NCI-H82 (cell line): ENCODE measurements at regions not wholly inside any gene's neighbourhood (a gene's known extent, or its start where the extent isn't known, plus 50 kb on each side); places are given as distances from the start of the nearest gene placed in this dataset.

ENCODE experiments used
- DNase-seq: peaks from one replicate; lab custom pipeline; 2025; lab: John Stamatoyannopoulos, UW

DNA sequence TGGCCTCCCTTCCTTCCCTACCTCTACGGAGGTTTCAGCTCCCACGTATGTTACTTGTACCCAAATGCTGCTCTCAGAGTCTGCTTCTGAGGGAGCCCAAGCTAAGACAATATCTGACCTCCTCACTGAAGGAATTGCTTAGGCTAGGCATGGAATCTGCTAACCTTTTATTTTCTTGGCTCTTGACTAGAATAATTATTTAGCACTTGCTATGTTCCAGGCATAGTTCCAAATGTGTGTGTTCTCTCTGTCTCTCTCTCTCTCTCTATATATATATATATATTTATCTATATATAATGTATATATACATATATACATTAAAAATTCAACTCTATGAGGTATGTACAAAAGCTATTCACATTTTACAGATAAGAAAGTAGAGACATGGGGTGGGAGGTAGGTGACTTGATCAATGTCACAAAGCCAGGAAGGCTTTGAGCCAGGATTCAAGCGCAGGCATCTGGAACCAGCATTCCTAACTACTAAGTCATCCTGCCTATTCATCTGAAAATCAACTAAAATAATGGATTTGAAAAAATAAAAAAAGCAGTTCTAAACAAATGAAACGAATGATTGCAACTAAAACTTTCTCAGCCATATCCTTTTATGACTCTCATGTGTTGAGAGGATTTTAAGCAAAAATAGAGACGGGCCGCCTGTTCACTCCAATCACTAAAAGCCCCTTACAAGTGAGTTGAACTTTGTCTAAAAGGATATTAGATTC is 189.7 kb upstream of the JAG1 start:
- DNase-seq, result no peak

DNA sequence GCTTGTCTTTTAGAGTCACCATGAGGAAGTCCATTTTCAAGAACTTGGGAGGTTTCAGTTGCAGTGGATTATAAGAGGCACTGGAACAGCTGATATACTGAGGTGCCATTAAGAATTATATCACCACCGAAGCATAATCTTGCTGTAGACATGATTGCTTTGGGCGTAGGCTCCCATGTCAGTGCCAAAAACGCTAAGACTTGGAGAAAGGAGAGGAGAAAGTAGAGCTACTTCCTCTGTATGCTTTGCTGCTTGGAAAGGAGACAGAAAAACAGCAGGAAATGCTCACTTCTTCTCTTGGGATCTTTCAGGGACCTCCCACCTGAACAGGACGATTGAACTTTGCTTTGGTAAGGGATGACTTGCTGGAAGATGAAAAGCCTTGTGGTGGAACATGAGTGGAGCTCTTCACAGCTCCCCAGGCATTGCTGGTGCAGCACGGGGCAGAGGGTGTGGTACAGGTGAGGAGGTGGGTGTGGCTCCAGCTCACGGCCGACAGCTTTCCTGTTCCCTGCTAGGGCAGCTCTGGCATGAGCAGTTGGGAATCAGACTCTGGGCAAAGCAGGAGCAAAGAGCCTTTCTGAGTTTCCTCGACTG is 190.4 kb upstream of the JAG1 start:
- DNase-seq, result no peak

DNA sequence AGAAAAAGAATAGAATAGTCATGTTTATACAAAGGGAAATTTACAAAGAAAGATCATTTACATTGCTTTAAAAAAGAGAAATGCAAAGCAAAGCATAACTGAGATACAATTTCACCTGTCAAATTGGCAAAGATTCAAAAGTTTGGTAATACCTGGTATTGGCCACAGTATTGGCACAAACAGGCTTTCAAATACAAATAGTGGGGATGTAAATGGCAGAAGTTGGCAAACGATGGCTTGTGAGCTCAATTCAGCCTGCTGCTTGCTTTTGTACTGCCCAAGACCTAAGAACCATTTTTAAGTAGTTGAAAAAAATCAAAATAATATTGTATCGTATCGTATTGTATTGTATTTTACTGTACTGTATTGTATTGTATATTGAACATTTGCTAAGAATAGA is 194.5 kb upstream of the JAG1 start:
- DNase-seq, result no peak

DNA sequence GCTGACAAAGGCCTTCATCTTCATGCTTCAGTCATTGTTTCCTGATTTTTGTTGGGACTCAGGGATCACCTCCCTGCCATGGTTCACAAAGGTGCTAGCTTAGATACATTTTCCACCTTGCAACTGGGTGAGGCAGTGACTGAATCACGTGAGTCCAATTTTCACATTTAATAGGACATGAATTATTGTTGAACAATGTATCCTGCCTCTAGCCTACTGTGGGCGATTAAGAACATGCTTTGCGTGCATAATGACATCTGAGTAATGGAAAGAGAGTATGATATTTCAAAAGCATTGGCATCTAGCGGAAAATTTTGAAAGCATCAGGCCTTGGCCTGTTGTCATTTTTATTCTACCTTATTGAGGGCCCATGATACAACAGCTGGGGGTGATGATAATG is 199.2 kb upstream of the JAG1 start:
- no peak for DNase-seq

DNA sequence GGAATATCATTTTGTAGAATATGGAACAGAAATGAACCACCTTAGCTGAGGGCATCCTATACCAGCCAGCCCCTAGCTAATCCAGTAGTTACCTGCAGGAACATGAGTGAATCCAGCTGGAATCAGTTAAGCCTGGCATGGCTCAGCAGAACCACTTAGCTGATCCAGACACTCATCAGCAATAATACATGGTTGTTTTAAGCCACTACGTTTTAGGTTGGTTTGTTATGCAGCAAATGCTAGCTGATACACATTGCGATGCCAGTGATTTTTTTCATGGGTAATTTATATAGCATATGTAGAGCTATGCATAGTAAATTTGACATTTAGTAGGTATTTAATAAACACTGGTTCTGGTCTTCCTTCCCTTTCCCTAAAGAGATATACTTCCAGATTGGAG is 201.9 kb upstream of the JAG1 start:
- DNase-seq, result no peak

DNA sequence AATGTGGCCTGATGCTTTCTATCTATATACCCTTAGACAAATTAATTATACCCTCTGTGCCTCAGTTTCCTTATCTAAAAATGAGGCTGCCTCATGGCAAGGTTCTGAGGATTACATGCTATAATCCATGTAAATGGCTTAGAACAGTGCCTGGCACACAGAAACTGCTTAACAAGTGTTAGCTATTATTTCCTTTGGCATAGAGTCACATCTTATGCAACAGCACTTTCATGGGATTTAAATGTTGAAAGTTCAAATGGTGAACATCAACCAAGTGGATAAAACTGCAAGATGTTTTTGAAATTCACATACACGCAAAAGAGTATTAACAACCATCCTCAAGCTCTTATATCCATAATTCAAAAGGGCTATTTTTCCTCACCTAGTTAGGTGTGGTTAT is 202.8 kb upstream of the JAG1 start:
- DNase-seq, result no peak

DNA sequence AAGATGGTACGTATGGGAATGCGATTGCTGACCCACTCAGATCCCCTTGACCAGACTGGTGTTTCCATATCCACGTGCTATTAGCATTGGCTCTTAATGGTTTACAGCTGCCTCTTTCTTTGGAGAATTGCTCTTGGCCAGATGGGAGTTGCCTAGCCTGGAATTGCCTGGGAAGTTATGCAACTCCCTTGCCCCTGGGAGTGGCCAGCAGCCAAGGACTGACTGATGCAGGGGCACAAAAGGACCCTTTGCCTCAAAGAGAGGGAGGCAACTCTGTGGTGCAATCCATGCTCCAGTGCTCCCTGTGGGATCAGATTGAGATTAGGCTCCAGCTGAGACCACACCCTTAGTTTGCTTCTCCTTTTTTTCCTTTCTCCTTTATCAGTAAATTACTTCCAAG is 203.5 kb upstream of the JAG1 start:
- no peak for DNase-seq

DNA sequence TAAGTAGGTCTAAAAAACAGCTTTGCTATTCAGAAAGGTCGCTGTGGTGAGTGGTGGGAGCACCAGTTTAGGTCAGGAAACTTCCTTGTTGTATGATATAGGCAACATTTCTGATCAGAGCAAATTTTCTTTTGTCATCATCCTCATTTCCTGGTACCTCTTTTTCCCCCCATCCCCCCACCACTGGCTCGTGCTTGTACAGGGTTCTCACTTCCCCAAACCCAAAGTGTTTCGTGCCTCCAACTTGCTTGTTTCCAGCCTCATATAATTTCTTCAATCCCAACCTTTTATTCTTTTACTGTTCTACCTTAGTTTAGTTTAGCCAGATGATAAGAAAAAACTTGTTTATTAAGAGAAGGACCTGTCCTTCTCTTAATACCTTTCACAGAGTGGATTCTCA is 209.4 kb upstream of the JAG1 start:
- no peak for DNase-seq

DNA sequence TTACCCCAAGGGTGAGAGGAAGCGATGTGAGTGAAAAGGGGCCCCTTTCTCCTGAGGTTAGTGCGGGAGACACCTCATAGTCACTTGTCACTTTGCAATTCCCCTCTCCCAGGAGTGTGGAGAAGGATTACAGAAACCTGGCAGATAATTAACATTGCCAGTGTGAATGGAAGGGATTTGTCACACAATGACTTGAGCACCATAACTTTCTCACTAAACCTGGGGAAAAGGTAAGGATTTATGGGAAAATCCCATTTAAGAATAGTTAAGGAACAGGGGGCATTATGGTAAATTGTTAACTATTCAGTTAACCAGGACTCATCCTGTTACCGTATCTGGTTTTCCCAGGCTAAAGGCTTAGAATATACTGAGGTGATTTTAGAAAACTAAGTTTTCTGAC is 219.5 kb upstream of the JAG1 start:
- no peak for DNase-seq

DNA sequence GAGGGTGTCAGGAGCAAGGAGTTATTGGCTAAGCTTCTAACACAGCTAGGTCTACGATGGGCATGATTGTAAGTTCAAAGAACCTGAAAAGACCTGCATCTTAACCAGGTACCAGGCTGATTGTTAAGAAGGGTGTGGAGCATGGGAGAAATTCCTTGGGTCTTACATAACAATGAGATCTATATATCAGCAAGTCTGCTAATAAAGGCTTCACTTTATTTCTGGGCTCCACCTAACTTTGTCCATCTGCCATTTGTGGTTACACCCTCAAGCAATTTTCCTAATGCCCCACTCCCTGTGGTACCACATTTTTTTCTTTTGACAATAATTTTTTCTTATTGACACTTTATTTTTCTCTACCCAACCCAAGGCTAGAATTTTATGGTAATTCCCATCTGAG is 223.5 kb upstream of the JAG1 start:
- no peak for DNase-seq

DNA sequence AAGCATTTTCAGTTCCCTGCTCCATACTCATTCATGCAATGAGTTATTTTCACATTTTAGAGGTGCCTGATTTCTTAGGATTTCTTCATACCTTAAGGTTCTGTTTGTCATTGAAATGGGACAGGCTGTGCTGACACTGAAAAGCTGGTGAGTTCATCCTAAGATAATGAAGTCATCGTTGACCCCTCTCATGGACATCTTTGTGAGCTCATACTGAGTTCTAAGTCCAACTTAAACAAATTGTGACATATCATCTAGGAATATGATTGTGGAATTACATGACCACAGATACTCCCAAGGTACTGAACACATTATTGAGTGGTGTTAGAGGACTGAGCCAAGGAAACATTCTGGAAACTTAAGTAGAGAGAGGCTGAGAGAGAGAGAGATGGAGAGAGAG is 224.8 kb upstream of the JAG1 start:
- DNase-seq, result no peak

DNA sequence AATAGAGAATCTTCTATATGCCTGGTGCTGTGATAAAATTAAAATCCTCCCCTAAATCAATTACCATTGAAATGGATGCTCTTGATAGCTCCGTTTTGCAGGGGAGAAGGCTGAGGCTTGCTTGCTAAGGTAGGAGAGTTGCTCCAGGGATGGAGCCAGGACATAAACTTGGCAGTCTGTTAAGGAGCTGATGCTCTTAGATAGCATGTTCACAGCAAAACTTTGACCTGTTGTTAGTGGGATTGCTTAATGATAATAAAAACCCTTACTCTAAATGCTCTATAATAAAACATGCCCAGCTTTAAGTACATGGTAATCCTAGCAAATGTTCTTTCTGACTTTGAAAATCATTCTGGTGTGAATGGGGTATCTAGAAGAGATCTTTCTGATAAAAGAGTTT is 228.4 kb upstream of the JAG1 start:
- no peak for DNase-seq

DNA sequence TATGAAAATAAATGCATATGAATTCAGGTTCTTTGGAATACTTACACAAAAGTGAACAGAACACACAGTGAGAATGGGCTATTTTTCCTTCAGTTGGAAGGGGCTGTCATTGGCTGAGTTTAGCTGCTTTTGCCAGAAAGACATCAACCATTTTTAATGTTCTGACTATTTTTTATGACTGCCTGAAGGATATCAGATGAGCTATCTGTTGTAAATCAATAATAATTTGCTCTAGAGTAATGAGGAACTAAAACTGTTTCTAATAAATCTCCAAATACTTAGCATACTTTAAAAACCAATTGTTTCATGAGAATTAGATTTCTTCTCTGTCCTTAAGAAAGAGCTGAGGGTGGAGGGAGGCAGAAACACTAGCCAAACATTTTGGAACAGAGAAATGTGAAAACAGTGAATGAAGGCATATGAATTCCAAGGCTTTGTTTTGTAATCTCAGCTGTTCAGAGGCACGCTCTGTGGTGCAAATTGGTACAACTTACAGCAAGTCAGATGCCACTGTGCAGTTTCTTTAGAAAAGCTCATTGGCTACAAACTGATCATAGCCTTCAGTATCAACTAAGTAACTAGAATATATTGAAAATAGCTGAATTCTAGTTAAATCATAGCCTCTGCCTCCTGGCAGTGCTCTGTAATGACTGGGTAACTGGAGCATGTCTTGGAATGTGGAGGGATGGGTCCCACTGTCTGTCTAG is 228.9 kb upstream of the JAG1 start:
- no peak for DNase-seq

DNA sequence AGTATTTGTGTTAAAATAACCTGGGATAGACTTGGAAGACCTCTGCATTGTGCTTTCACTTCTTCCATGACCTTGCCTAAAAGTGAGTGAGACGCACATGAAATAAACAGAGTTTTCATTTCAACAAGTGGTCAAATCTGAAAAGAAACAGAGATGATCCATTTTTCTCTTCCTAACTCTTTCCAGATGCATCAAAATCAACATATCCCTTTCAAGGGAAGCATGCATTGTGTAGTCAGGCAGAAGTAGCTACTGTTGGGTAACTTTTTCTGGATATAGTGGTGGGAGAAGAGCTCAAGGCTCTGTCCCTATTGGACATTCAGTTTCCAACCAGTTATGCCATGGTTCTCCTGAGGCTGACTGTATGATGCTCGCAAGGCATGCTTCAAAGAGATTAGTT is 233.0 kb upstream of the JAG1 start:
- no peak for DNase-seq

DNA sequence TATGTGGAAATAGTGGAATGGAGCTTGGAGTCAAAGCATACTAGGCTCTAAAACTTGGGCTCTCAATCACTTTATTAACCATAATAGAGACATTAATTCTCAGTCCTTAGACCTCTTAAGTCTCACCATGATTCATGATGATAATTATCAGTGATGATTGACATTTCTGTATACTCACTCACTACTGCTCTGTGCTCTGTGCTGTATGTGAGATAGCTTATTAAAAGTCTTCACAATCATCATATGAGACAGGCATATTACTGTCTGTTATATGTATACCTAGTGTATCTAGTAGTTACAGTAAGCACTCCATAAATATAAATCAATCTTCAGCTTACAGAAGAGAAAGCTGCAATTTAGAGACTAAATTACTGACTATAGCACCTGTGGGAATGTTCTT is 236.0 kb upstream of the JAG1 start:
- DNase-seq, result no peak

DNA sequence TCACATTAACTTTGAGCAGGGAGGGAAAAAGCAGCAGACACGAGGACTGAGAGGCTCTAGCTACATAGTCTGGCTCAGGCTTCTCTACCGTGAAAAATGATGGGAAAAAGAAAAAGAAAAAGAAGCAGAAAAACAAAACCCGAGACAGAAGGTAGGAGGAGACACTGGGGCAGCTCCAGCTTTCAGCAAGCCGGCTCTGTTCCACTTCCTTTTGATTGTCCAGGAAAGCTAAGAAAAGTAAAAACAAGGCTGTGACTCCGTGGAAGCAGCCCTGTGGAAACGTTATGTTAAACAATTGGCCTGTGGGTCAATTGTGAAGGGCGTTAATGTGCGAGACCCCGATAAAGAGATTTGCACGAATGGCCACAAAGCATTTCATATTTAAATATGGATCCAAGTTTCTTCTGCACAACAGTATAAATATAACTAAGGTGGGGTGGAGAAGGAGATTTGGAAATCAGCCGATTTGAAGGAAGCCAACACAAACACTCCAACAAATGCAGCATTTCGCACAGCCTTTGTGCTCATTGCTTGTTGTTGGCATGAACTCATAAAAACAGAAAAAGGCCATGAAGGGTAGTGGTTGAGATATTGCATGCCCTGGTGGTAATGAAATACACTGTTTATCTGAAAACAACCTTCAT is 236.9 kb upstream of the JAG1 start:
- no peak for DNase-seq

DNA sequence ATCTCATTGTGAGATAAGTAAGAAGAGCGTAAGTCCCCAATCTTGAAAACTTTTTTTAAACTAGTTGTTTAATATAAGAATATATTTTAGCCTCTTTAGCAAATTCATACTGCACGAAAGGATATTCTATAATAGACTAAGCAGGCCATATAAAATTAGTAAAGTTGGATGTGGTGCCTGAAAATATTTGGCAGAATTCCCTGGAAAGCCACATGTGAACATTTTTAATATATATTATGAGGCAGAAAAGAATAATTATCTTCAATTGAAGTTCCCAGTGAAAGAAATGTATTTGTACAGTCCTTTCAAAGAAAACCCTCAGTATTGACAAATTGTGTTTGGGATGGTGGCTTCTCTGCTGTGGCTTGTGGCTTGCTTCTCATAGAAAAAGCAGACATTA is 237.5 kb upstream of the JAG1 start:
- no peak for DNase-seq

DNA sequence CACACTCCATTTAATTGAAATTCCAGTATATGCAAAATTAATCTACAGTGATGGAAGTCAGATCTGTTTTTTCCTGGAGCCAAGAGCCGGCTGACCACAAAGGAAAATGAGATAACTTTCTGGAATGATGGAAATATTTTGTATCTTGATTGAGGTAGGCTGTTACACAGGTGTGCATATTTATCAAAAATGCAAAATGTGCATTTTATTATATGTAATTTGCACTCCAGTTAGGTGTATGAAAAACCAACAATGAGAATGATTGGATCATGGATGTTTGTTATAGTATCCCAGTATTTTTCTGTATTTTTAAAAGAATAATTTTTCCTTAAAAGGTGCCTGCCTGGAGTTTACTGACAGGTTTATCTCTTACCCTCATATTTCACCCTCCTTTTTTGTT is 242.0 kb upstream of the JAG1 start:
- DNase-seq, result no peak

DNA sequence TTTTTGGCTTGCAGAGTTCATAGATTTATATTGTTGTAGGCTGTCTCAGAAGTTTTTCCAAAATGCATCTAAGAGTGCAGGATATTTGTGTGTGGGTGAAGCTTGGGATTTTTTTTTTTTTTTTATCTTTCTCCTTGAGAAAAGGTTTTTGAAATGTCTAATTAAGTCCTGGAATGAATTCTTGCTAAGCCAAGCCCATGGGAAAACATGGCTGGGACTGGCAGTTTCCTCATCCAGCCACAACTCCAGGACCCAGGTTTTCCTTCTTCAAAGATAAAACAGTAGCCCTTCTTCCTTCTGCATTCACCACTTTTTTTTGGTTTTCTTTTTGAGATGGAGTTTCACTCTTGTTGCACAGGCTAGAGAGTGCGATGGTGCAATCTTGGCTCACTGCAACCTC is 242.5 kb upstream of the JAG1 start:
- DNase-seq, result no peak

DNA sequence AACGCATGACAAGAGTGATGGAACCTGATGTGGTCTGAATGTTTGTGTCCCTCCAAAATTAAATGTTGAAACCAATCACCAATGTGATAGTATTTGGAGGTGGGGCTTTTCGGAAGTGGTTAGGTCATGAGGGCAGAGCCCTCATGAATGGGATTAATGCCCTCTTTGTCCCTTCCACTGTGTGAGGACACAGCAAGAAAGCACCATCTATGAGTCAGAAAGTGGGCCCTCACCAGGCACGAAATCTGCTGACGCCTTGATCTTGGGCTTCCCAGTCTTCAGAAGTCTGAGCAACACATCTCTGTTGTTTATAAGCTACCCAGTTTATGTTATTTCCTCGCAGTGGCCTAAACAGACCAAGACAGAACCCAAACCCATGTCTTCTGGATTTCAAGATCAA is 244.0 kb upstream of the JAG1 start:
- no peak for DNase-seq

DNA sequence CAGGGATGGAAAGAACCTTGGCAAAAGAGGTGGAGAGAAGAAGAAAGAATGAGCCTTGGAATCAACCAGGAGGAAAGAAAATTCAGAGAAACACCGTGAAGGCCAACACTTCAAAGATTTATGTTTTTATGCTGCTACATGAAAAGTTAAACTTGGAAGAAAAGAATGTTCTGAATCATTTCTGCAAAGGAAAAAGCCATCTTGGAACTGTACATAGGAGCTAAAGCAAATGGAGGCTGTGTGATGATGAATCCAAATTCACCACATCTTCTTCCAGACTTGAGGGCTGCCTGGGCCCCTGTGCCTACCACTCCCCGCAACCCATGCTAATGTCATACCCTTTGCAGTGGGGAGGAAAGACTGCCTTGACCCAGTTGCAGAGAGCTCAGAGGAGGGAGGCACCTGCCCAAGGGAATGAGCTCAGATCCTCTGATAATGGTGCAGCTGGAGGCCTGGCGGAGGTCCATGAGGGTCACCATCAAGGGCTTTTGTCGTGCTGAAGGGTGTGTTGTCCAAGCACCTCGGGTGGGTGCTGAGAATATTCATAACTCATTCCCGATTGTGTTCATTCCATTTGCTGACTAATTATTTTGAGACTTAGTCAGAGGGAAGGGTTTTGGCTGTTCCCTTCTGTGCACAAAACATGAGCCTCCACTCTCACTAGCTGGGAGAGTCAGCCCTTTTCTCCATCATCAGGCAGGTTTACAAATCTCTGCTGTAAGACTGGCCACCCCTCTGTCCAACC is 245.8 kb upstream of the JAG1 start:
- DNase-seq, result no peak

DNA sequence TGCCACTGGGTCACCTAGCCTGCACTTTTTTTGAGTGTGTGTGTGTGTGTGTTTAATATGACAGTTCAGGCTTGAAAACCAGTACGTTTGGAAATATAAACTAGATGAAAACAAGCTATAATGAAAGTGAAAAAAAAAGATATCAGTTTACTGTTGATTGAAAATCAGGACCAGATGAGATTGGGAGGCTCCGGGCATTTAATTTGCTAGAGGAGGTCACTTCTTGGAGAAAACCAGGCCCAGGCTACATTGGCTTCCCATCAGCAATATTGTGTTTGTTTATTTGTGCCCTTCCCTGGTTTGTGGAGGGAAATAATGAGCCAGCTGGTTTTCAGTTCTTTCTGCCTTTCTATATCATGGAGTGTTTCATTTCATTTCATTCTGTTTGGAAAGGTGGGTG is 246.6 kb upstream of the JAG1 start:
- DNase-seq, result no peak
